ENCODE measurements at regions not wholly inside any gene's neighbourhood (a gene's known extent, or its start where the extent isn't known, plus 50 kb on each side); places are given as distances from the start of the nearest gene placed in this dataset.
"Not testable (repeated sequence)": the region's sequence is repeated elsewhere in the genome, so short reads cannot be mapped to it uniquely, and the experiment has no call there.

DNA sequence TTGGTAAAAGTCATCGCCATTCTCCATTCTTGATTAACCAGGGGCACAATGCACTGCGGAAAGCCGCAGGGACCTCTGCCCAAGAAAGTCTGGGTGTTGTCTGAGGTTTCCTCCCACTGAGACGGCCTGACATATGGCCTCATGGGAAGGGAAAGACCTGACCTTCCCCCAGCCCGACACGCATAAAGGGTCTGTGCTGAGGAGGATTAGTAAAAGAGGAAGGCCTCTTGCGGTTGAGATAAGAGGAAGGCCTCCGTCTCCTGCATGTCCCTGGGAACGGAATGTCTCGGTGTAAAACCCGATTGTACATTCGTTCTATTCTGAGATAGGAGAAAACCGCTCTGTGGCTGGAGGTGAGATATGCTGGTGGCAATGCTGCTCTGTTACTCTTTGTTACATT lies 704.3 kb upstream of the NECTIN3 start:
- not testable (repeated sequence) for DNase-seq (ENCODE audit: low read depth in 4 of 4, low spot score in 2 of 4)

DNA sequence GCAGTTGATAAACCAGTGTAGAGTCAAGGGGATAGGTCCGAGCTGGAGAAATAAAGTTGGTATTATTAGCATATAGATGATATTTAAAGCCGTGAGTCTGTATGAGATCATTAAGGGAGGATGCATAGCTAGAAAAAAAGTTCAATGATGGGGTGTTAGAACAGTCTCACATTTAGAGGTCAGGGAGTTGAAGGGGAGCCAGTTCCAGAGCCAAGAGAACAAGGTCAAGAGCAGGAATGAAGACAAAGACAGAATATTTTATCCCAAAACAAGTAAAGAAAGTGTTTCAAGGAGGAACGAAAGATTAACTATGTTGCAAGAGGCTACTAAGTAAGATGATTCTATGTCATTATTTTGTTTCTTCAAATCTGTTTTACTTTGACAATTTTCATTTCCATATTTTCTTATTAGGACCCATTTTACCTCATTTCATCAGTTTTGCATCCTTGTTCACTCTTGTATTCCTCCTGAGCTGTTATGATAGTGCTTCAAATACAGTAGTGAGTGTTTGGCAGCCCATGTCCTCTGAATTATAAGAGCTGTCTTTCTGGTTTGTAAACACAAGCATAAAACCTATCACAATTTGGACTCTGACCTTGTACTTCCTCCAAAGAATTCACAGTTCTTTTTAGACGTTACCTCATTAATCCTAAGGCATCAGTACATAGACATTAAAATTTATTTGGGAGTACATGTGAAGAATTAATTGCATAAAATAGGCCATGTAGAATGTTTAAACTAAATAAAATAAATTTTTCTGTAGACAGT lies 695.7 kb upstream of the NECTIN3 start:
- DNase-seq (ENCODE audit: low read depth in 4 of 4, low spot score in 2 of 4), result no peak

DNA sequence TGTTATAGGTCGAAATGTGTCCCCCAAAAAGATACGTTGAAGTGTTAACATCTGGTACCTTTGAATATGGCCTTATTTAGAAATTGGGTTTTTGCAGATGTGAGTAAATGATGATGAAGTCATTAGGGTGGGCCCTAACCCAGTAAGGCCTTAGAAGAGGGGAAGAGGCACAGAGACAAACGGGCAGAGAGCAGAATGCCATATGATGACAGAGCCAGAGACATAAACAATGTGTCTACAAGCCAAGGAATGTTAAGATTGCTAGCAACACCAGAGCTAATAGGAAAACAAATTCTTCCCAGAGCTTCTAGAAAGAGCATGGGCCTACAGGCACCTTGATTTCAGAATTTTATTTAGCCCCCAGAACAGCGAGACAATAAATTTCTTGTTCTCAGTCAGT lies 693.1 kb upstream of the NECTIN3 start:
- DNase-seq (ENCODE audit: low read depth in 4 of 4, low spot score in 2 of 4), result no peak

DNA sequence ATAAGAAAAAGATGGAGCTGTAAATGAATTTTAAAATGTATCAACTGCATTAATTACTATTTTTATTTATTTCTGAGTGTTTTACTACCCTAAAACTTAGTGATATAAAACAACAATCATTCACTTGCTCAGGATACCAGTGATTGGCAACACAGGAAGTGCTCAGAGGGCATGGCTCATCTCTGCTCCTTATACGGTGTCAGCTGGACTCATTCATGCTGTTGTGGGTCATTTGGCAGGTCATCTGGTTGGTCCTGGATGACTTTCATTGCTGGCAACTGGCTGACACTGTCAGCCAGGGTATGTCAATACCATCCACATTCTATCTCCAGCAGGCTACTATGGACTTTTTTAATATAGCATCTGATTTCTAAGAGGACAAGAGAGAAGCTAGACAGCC lies 689.6 kb upstream of the NECTIN3 start:
- no peak for DNase-seq (ENCODE audit: low read depth in 4 of 4, low spot score in 2 of 4)

DNA sequence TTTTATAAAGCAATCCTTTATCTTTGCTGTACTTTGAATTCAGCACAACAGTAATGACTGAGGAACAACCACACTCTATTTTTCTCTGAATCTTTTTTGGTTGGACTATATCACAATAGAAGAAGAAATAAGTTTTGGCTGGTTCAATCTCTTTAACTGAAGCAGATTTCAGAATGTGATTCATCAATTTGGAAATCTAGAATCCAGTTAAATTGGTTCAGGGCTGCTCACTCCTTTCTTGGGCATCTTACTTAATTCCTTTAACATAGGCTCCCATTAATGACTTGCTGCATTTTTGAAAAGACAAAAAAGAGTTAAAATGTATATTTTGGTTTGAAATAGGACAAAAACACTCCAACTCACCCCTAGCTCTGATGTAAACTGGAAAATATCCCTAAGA lies 688.3 kb upstream of the NECTIN3 start:
- DNase-seq (ENCODE audit: low read depth in 4 of 4, low spot score in 2 of 4), result no peak

DNA sequence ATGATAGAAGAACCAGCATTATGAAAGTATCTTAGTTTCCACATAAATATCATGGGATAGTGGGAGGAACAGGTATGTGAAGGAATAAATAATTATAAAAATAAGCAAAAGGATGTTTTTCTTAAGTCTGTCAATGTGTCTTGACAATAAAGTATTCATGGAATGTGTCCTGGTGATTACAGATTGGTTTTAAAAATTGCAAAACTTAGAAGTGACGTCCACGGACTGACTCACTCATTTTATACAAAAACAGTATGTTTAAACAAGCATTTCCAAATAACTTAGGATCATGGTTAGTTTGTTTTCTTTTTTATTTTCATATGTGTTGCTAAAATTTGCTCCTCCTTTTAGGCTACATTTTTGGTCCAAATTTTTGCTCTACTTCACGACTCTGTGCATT lies 687.0 kb upstream of the NECTIN3 start:
- no peak for DNase-seq (ENCODE audit: low read depth in 4 of 4, low spot score in 2 of 4)

DNA sequence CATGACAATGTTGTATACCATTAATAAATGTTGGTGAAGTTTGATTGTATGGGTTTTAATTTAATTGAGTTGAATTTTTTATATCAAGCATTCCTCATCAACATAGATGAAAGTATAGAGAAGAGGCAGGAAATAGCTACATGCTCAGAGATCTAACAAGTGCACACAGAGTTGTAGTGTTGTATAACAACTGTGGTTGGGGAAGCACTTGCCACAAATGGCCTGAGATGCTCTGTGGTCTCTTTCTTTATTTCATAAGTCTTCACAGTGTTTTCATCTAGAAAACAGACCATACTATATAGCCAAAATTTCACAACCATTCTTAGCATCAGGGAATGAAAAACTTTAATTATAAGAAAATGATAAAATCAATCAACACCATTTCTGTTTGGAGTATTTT lies 682.6 kb upstream of the NECTIN3 start:
- no peak for DNase-seq (ENCODE audit: low read depth in 4 of 4, low spot score in 2 of 4)

DNA sequence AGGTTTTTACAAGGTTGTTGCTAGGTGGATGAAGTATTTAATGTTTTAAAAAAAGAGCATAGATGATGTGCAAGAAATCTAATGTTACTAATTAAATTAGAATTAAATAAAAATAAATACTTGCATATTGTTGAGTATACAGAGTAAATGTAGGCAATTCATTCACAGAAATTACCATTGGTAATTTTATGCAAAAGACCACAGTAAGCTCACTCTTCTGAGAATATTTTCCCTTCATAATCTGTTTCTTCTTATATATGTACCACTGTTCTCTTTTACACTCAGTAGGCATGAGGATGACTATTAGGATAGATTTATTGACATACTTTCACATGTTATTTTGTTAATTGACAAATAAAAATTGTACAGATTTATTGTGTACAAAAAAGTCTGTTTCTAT lies 681.2 kb upstream of the NECTIN3 start:
- DNase-seq (ENCODE audit: low read depth in 4 of 4, low spot score in 2 of 4), result no peak

DNA sequence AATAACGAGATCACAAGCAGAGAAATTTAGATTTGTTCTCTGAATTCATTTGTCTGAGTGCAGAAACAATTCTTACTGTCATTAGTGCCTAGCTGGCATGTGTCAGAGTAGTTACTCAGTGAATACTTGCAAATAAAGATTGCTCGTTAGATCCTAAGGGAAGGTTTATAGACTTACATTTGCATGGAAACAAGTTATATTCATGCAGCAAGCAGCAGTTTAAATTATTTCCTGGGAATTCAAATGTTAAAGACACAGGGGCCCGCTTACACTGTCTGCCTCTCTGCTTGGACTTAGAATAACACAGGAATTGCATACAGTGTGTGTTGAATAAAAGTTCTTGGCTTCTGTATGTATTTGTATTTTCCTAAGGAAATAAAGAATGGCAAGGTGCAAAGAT lies 680.6 kb upstream of the NECTIN3 start:
- no peak for DNase-seq (ENCODE audit: low read depth in 4 of 4, low spot score in 2 of 4)

DNA sequence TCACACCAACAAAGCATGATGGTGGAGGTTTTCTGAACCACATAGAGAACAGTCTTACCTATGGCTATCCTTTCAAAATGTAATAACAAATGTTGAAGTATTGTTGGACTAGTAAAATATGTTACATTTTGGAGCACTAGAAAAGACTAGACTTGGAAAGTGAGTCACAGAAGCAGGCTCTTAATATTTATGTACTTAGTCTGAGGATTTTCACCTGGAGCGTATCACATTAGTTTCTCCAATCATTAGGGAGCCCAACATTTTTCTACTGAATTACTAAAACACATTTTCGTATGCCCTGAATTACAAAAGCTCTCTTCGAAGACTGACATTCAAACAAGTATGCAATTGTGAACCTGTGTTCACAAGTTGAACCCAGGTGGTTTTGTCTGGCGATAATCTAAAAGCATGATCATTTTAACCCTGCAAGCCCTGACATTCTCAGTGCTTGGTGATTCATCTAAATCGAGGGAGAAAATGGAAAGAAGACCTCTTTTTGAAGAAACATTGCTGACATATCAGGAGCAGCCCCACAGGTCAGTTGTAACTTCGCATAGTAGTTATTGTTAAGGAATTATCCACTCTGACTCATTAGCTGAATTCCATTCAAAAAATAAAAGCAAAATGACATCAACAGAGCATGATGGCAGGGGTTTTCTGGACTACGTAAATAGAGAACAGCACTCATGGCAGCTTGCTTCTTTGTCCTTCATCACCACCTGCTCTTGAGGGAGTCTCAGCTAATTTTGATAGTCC lies 679.8 kb upstream of the NECTIN3 start:
- DNase-seq (ENCODE audit: low read depth in 4 of 4, low spot score in 2 of 4), result no peak

DNA sequence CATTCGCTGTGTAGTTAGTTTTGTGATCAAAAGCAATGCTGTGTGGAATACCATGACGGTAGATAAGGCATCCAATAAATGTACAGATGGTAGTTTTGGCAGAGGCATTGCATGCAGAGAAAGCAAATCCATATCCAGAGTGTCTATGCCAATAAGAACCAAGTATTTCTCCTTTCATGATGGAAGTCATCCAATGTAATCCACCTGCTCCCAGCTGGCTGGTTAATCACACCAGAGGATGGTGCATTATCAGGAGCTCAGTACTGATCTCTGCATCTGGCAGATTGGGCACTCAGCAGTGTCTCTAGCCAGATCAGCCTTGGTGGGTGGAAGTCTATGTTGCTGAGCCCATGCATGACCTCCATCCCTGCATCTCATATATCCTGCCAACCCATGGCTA lies 677.7 kb upstream of the NECTIN3 start:
- no peak for DNase-seq (ENCODE audit: low read depth in 4 of 4, low spot score in 2 of 4)

DNA sequence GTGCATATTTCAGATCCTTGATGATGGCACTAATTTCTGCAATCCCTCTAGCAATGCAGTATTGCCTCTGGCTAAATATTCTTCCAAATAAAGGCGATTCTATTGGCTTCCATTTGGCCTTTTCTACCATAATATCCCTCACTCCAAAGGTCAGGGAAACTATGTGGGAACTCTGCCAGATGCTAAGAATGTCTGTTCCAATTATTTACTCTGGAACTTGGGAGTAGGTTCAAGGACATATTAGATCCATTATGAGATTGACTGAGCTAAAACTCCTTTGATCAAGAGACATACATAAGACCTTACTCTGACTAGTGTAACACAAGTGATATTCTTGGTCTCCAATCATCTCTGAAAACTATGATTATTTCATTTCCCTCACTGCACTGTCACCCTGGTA lies 674.5 kb upstream of the NECTIN3 start:
- no peak for DNase-seq (ENCODE audit: low read depth in 4 of 4, low spot score in 2 of 4)

DNA sequence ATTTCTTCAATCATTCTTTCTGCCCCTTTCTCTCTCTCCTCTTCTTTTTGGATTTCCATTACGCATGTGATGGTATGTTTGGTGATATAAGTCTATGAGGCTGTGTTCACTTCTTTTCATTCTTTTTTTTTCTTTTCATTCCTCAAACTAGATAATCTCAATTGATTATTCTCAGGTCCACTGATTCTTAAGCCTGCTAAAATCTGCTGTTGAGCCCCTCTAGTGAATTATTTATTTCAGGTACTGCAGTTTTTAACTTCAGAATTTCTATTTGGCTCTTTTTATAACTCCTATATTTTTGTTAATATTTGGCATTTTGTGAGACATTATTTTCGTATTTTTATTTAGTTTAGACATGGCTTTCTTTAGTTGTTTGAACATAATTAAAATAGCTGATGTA lies 671.3 kb upstream of the NECTIN3 start:
- no peak for DNase-seq (ENCODE audit: low read depth in 4 of 4, low spot score in 2 of 4)

DNA sequence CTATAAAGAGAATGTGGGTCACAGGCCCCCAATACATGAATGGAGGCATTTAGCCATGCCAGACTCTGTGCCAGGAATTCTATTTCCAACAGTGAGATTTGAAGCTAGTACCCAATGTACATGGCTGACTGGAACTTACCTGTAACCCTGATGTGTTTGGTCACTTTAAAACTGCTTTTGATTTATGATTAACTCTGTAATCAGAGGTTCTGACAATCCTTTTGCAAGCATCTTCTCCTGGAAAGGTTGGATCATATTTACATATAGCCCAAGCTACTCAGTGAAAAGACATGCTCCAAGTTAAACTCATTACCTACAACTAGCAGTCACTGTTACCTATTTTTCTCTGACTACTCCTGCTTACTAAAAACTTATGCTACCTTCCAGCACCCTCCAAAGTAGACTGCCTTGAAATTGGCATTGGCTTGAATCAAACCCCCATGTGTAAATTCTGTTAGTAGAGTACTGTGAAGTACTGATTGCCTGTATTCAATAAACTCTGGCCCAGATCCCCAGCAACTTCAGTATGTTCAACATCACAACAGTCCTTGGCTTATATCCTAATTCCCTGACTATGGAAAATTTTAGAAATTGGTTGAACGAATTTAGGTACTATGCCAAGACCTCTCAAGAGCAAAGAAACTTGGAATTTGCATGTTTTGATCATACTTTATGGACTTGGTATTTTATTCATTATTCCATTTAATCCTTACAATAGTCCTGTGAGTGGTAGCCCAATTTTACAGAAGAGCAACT lies 665.6 kb upstream of the NECTIN3 start:
- no peak for DNase-seq (ENCODE audit: low read depth in 4 of 4, low spot score in 2 of 4)

DNA sequence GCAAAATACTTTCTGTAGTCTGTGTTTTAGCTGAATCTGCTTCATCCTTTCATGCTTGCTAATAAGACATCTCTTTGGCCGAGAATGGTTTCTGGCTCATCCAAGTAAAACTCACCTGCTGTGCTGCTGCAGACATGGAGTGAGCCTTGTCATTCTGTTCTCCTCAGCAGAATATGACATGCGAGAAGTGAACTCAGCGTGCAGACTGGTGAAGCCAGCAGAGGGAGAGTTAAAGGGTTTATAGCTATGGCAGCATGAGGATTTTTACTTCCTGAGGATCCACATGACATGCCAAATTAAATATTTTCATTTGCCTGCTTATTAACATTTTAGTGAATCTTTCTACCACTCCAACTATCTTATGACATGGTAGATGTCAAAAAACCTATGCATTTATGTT lies 658.4 kb upstream of the NECTIN3 start:
- DNase-seq (ENCODE audit: low read depth in 4 of 4, low spot score in 2 of 4), result no peak

DNA sequence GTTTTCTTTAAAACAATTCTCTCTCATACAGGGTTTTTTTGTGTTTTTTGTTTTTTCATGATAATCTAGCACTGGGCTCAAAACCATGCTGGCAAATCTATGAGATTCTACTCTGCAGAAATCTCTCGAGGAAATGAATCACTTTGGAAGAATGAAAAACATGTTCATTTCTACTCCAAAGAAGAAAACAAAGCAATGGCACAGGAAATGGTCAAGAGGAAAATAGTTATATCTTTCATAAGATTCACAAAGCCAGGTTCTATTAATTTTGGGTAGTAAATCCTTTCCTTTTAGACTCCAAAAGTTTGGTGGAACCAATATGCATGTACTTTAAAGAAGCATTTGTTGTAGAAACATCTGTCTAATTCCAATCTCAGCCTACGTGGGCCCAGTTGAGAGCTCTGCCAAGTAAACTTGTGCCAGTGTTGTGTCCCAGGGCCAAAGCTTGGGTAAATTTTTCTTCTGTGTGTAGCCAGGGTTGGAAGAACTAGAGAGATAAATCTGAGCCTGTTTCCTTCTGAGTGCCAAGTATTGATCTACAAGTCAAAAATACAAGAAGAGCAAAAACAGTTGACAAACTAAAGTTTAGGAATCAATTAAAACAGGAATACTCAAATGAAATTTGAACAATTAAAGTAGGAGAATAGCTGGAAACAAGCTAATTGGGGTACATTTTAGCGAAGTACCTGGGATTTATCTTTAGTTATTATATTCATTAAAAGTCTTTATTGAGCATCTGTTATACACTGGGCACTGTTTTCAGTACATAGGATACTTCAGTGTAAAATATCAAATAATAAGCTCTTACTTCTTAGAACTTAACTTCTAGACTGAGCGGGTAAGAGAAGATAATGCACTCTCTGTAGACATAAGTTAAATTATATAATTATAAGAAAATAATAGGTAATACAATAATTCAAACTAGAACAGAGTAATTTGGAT lies 657.5 kb upstream of the NECTIN3 start:
- no peak for DNase-seq (ENCODE audit: low read depth in 4 of 4, low spot score in 2 of 4)

DNA sequence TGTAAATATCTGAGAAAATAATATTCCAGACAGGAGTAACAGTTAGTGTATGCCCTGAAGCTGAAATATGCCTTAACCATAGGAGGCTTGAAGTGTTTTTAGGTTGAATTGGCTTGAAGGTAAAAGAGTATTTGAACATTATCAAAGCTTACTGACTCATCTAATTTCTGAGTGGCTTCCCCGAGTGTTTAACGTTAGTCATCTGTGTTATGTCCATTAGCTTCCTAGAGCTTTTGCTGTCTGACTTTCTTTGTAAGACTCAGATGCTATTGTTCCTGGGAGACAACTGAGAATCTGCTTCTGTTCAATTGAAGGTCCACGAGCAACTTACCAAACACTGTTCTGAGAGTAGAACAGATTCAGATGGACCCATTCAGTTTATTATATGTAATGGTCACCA lies 656.8 kb upstream of the NECTIN3 start:
- no peak for DNase-seq (ENCODE audit: low read depth in 4 of 4, low spot score in 2 of 4)

DNA sequence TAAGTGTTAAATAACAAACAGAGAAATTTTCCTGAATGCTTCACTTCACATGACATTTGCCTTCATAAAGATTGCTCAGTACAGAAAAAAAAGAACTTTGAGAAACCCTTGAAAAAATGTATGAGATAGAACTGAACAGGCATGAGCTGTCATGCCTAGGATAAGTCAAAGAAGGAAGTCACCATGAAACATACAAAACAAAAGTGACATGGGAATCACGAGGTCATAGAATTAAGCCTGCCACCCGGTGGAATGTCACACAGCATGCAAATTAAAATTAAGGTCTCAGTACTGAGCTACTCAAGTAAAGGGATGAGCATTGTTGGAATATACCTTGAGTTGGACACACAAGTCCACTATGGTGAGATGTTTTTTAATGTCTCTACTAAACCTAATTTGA lies 652.5 kb upstream of the NECTIN3 start:
- no peak for DNase-seq (ENCODE audit: low read depth in 4 of 4, low spot score in 2 of 4)

DNA sequence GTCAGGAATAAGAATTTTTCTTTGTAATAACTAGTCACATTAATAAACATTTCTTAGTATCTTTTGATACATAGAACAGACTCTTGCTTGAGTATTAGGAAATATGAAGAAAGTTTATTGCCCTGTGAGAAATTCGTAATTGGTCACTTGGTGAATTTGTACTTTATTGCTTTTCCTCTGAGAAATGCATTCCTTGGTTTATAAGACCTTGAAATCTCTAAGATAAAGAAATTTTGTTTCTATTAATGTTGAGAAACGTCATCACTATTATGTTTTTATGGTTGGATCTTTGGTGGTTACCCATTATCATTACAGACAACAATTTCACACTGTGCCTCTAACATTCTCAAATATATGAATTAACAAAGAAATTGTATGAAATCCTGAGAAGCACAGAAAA lies 652.0 kb upstream of the NECTIN3 start:
- no peak for DNase-seq (ENCODE audit: low read depth in 4 of 4, low spot score in 2 of 4)

DNA sequence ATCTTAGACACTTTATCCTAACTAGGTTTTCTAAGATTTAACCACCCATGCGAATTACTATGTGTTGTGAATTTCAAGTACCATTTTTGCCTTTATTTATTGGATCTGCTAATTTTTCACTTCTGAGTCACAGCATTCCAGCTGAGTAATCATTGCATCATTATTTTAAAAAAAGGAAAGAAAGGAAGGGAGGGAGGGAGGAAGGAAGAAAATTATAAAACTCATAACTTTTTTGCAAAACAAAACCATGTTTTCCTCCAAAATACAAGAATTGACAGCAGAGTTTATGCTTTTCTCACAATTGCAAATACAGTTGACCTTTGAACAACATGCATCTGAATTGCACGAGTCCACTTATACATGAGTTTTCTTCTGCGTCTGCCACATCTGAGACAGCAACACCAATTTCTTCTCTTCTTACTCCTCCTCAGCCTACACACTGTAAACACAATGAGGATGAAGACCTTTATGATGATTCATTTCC lies 651.4 kb upstream of the NECTIN3 start:
- no peak for DNase-seq (ENCODE audit: low read depth in 4 of 4, low spot score in 2 of 4)

Data from left renal cortex interstitium (tissue), 4 donors.